ENCODE measurements at regions not wholly inside any gene's neighbourhood (a gene's known extent, or its start where the extent isn't known, plus 50 kb on each side); places are given as distances from the start of the nearest gene placed in this dataset.

DNA sequence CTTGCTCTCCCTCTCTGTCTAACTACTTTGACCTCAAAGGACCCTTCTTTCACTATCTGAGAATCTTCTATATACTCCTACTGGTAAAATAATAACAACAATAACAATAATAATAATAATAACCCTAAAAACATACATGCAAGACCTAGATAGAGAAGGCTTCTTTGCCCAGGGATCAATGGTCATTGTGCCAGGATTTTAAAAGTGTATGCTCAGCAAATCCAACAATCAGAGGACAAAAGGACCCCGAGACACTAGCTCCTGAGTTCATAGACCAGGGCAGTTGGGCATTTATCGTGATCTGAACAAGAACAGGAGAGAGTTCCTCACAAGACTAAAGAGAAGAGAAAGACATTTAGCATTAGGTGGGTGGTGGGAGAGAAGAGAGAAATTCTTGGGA, 358.5 kb downstream of the DAD1 start:
- CTCF ChIA-PET, result no interaction called here
- H3K27ac ChIP-seq (ENCODE audit: low read length), result no peak overlapping the region
- H3K27me3 ChIP-seq (ENCODE audit: control insufficient read depth, insufficient read depth, low read length), result peaks cover 2% of the 10 kb centered on the region; the same call in 1 of the 2 replicates
- in situ Hi-C loops (cut with HindIII; ENCODE audit: low pct_unique_long_range_greater_than_20kb, low sequenced_read_pairs), result no loop called here
- no TSS peak for BruUV-seq (replicated peaks)
- no peaks in the 10 kb centered on the region for H3K9me3 ChIP-seq (ENCODE audit: control insufficient read depth, insufficient read depth, low read depth, low read length)
- ATAC-seq, result no peak
- H3K4me1 ChIP-seq (ENCODE audit: control insufficient read depth, insufficient read depth, low read length), result no peaks in the 10 kb centered on the region
- no peak for DNase-seq (ENCODE audit: low read depth, low spot score)
- intact Hi-C loops (cut with micrococcal nuclease; ENCODE audit: unreplicated experiment), result no loop called here
- H3K36me3 ChIP-seq (ENCODE audit: control insufficient read depth, insufficient read depth, low read length), result no peaks in the 10 kb centered on the region
- POLR2A ChIA-PET, result no interaction called here
- H3K4me3 ChIP-seq (ENCODE audit: low read depth in 2 of 2, low read length in 2 of 2), result no peak overlapping the region
- TF ChIP-seq, protein P1, sequence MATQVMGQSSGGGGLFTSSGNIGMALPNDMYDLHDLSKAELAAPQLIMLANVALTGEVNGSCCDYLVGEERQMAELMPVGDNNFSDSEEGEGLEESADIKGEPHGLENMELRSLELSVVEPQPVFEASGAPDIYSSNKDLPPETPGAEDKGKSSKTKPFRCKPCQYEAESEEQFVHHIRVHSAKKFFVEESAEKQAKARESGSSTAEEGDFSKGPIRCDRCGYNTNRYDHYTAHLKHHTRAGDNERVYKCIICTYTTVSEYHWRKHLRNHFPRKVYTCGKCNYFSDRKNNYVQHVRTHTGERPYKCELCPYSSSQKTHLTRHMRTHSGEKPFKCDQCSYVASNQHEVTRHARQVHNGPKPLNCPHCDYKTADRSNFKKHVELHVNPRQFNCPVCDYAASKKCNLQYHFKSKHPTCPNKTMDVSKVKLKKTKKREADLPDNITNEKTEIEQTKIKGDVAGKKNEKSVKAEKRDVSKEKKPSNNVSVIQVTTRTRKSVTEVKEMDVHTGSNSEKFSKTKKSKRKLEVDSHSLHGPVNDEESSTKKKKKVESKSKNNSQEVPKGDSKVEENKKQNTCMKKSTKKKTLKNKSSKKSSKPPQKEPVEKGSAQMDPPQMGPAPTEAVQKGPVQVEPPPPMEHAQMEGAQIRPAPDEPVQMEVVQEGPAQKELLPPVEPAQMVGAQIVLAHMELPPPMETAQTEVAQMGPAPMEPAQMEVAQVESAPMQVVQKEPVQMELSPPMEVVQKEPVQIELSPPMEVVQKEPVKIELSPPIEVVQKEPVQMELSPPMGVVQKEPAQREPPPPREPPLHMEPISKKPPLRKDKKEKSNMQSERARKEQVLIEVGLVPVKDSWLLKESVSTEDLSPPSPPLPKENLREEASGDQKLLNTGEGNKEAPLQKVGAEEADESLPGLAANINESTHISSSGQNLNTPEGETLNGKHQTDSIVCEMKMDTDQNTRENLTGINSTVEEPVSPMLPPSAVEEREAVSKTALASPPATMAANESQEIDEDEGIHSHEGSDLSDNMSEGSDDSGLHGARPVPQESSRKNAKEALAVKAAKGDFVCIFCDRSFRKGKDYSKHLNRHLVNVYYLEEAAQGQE (IDR thresholded peaks at IDR 0.05; ENCODE audit: insufficient read depth in 1 of 2, low read depth in 2 of 2, low read length in 1 of 2), result no peak
- TF ChIP-seq SIN3A (IDR thresholded peaks at IDR 0.05; ENCODE audit: borderline replicate concordance, insufficient read depth, low read depth, low read length), result no peak
- no peak for TF ChIP-seq POLR2AphosphoS5 (IDR thresholded peaks at IDR 0.05; ENCODE audit: low read depth, low read length)

GRCh38 chr14:22227084-22227483, 361.9 kb downstream of the DAD1 start:
- Histone ChIP-seq H3K4me3 (ENCODE audit: low read depth in 2 of 2, low read length in 2 of 2) (no peak overlapping the region), H3K4me1 (ENCODE audit: control insufficient read depth, insufficient read depth, low read length) (no peaks in the 10 kb centered on the region), H3K36me3 (ENCODE audit: control insufficient read depth, insufficient read depth, low read length) (no peaks in the 10 kb centered on the region), H3K9me3 (ENCODE audit: control insufficient read depth, insufficient read depth, low read depth, low read length) (no peaks in the 10 kb centered on the region), H3K27ac (ENCODE audit: low read length) (no peak overlapping the region), H3K27me3 (ENCODE audit: control insufficient read depth, insufficient read depth, low read length) (peaks cover 2% of the 10 kb centered on the region; the same call in 1 of the 2 replicates)
- intact Hi-C loops (cut with micrococcal nuclease; ENCODE audit: unreplicated experiment) (no loop called here), in situ Hi-C loops (cut with HindIII; ENCODE audit: low pct_unique_long_range_greater_than_20kb, low sequenced_read_pairs) (no loop called here)
- no TSS peak for BruUV-seq (replicated peaks)
- DNase-seq (ENCODE audit: low read depth, low spot score) (no peak), ATAC-seq (no peak)
- POLR2A ChIA-PET, result no interaction called here
- TF ChIP-seq TCF7L2 (IDR thresholded peaks at IDR 0.05; ENCODE audit: low read depth, low read length) (no peak), POLR2AphosphoS5 (IDR thresholded peaks at IDR 0.05; ENCODE audit: low read depth, low read length) (no peak), SIN3A (IDR thresholded peaks at IDR 0.05; ENCODE audit: borderline replicate concordance, insufficient read depth, low read depth, low read length) (no peak), CTCF (IDR thresholded peaks at IDR 0.05) (no peak)
- TF ChIP-seq, protein P1 (IDR thresholded peaks at IDR 0.05; ENCODE audit: insufficient read depth in 1 of 2, low read depth in 2 of 2, low read length in 1 of 2), result no peak
- CTCF ChIA-PET, result interaction anchor here (0.5 kb wide), 1 partner anchor 138 kb away, joined by 10 read pairs; no protein-coding TSS in a partner anchor
